HG03097 (cell line): ENCODE measurements at regions not wholly inside any gene's neighbourhood (a gene's known extent, or its start where the extent isn't known, plus 50 kb on each side); places are given as distances from the start of the nearest gene placed in this dataset.
"Not testable (repeated sequence)": the region's sequence is repeated elsewhere in the genome, so short reads cannot be mapped to it uniquely, and the experiment has no call there.

ENCODE experiments used
- ATAC-seq: cut with Tn5 transposase; IDR thresholded peaks from one replicate; pipeline ENCODE4 v1.9.1; 2021; ENCODE audit not compliant: unreplicated experiment, low FRiP score

- no peak for ATAC-seq
Observed at GRCh38 chr7:114085592-114086501, 167.0 kb upstream of the PPP1R3A start.

- ATAC-seq = no peak
Observed at GRCh38 chr7:114085313-114085591, 166.4 kb upstream of the PPP1R3A start.

- ATAC-seq = no peak
Observed at GRCh38 chr7:114084472-114085312, 165.9 kb upstream of the PPP1R3A start.

- ATAC-seq = no peak
Observed at GRCh38 chr7:114084002-114084471, 165.2 kb upstream of the PPP1R3A start.

GRCh38 chr7:114083166-114084001 is 164.6 kb upstream of the PPP1R3A start:
- ATAC-seq = no peak

- ATAC-seq = no peak
Observed at GRCh38 chr7:114082642-114083165, 163.9 kb upstream of the PPP1R3A start.

GRCh38 chr7:114081606-114082425 is 163.0 kb upstream of the PPP1R3A start:
- ATAC-seq = no peak

- not testable (repeated sequence) for ATAC-seq
Observed at GRCh38 chr7:114077158-114077524, 158.3 kb upstream of the PPP1R3A start.

- ATAC-seq = not testable (repeated sequence)
Observed at GRCh38 chr7:114076392-114077157, 157.8 kb upstream of the PPP1R3A start.

- ATAC-seq = no peak
Observed at GRCh38 chr7:114073701-114074100, 154.9 kb upstream of the PPP1R3A start.

- ATAC-seq = no peak
Observed at GRCh38 chr7:114070246-114070645, 151.4 kb upstream of the PPP1R3A start.

- ATAC-seq = no peak
Observed at GRCh38 chr7:114062810-114063209, 144.0 kb upstream of the PPP1R3A start.

GRCh38 chr7:114051871-114052331 is 133.1 kb upstream of the PPP1R3A start:
- ATAC-seq = peak; percentile 77

GRCh38 chr7:114050571-114050970 is 131.8 kb upstream of the PPP1R3A start:
- ATAC-seq = no peak

- ATAC-seq = no peak
Observed at GRCh38 chr7:114048386-114049235, 129.8 kb upstream of the PPP1R3A start.

GRCh38 chr7:114047889-114048288 is 129.1 kb upstream of the PPP1R3A start:
- ATAC-seq = no peak

GRCh38 chr7:114033475-114033874 is 114.7 kb upstream of the PPP1R3A start:
- ATAC-seq = no peak
